Activated CD8-positive, alpha-beta memory T cell treated with anti-CD3 and anti-CD28 coated beads, Interleukin-2, amount 50 U/mL, for 4 hours (primary cell): ENCODE measurements at regions not wholly inside any gene's neighbourhood (a gene's known extent, or its start where the extent isn't known, plus 50 kb on each side); places are given as distances from the start of the nearest gene placed in this dataset.
"Not testable (repeated sequence)": the region's sequence is repeated elsewhere in the genome, so short reads cannot be mapped to it uniquely, and the experiment has no call there.

Source experiments
- DNase-seq: peaks from one replicate; pipeline ENCODE4 v3.0.0-alpha.2; 2020

DNA sequence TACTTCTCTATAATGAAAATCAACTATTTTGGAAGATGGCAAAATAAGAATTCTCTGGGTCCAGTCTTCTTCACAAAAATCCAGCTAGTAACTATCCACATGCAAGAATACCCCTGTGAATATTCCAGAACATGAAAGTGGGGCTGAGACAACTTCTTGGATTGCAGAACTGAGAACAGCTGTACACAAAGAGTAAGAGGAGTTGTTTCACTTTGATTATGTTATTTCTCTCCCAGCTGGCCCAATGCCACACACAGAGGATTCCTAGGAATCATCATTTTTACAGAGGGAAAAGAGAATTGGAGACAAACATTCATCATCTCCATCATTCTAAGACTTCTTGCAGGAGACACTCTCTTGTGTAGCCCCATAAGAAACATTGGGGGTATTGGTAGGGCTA lies 782.2 kb upstream of the LCORL start:
- no peak for DNase-seq

GRCh38 chr4:18798123-18798522 lies 776.6 kb upstream of the LCORL start:
- DNase-seq = no peak

DNA sequence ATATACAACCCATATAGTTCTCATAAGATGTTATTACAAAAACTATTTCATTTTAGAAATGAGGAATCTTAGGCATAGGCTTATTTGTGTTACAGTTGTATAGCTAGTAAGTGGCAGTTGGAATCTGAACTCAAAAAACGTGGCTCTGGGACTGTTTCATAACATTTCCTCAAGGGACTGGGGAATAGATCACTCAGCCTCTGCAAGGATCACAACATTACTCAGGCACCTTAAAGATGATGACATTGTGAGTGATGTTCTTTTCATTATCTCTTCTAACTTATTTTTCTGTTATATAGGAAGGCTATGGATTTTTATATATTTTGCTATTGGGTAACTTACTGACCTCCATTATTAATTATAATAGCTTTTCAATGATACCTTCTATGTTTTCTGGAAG lies 774.2 kb upstream of the LCORL start:
- DNase-seq = no peak

DNA sequence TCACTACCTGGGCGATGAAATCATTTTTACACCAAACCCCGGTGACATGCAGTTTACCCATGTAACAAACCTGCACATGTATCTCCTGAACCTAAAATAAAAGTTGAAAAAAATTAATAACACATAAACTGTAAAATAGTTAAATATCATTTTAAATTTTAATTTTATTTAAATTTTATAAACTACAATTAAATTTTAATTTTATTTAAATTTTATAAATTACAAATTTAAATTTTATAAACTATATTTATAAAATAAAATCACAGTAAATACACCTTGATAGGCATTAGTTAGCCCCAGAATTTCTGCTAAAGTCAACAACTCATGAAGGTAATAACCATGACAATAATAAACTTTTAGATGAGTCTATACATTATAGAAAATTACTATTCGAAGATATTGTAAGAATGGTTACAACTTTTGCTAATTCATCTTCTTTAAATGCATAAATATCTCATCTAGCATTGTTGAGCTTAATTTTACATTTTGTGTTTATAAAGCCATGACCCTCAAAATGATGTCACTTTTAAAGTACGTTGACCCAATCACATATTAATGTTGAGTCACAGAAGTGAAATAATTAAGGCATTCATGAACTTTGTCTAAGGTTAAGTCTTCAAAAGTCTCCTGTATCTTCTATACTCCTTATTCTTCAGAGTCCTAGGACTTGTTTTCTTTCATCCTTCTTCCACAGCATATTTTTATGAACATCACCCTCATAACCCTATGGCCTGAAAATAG lies 755.8 kb upstream of the LCORL start:
- no peak for DNase-seq

GRCh38 chr4:18767921-18768320 lies 746.4 kb upstream of the LCORL start:
- no peak for DNase-seq

GRCh38 chr4:18756671-18757070 lies 735.1 kb upstream of the LCORL start:
- DNase-seq = no peak

DNA sequence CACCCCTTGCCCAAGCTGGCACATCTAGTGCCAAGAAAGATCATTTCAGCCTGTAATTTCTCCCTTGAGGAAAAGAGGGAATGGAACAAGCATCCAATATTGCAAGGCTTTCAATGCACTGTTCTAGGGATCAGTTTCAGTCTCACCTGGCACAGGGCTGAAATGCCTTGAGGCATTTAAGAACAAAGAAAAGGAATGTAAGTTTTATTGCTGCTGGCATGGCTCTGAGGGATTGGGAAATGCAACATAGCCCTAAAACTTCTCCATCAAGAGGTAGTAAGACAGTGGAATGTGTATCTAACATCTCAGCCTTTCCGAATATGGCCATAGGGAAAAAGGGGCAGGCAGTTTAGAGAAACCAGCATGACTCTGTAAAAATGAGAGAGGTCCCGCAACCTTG lies 732.6 kb upstream of the LCORL start:
- no peak for DNase-seq

- no peak for DNase-seq
These were observed 729.5 kb upstream of the LCORL start for GRCh38 chr4:18751083-18751482.

DNA sequence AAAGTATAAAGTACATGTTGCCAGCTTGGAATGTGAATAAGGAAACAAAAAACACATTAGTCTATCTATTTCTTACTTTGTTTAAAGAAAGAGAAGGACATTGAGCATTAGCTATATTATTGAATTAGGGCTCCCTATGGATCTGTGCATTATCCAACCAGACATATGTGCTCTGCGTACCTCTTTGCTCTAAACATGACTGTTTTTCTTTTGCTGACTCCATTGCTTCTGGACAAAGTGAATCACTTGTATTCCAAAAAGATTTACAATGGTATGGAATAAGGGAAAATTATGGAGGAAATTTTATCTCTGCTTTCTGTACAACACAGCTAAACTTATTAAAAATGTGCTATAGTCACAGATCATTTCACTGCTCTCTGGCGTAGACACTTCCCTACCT lies 727.8 kb upstream of the LCORL start:
- DNase-seq = no peak

DNA sequence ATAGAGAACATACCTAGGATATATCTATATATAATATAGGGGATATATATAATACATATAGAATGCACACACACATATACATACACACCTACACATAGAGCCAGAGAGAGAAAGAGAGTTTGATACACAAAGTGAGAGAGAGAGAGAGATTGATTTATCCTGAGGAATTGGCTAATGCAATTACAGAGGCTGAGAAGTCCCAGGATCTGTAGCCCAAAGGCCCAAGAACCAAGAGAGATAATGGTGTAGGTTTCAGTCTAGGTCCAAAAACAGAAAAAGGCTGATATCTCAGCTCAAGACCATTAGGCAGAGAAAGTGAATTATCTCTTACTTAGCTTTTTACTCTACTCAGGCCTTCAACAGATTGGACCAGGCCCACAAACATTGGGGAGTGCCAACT lies 715.0 kb upstream of the LCORL start:
- DNase-seq = no peak

DNA sequence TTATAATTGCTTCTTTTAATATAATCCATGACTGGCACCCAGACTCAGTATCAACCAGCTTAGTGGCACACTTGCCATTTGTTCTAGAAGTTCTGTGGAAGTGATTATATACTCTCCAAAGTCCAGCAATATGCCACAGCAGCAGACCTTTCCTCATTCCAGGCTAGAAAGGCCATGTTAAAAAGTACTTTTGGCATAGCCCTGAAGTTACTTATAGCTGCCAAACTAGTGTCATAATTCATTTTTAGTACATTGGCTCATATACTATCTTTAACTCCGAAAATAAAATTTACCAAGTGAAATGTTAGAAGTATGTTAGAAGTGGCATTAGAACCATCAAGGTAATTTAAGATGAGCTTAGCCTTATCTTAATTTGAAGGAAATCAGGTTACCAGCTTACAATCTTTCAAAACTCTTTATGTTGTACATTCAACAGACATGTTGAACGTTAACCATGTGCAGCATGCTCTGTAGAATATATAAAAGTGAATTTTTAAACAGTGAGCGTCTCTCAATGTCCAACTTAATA lies 714.2 kb upstream of the LCORL start:
- no peak for DNase-seq

- DNase-seq = no peak
These were observed 712.9 kb upstream of the LCORL start for GRCh38 chr4:18734405-18734804.

DNA sequence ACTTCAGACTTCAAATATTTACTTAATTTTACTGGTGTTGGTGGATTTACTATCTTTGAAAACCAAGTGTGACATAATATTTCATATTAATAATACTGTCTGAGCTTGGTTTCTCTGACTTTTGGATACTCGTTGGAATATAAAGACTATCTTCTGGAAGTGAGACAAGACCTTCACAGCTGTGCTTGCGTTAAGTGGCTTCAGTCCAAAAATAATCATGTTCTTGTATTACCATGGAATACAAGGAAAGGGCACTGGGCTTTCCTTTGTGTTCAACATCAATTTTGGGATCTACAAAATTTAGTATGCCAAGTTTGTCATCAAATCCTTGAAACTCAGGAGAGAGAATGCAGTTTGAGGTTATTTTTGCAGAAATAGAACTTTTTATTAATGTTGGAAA lies 712.4 kb upstream of the LCORL start:
- no peak for DNase-seq

GRCh38 chr4:18722748-18723191 lies 701.2 kb upstream of the LCORL start:
- DNase-seq = no peak

- no peak for DNase-seq
These were observed 676.7 kb upstream of the LCORL start for GRCh38 chr4:18698119-18698883.

DNA sequence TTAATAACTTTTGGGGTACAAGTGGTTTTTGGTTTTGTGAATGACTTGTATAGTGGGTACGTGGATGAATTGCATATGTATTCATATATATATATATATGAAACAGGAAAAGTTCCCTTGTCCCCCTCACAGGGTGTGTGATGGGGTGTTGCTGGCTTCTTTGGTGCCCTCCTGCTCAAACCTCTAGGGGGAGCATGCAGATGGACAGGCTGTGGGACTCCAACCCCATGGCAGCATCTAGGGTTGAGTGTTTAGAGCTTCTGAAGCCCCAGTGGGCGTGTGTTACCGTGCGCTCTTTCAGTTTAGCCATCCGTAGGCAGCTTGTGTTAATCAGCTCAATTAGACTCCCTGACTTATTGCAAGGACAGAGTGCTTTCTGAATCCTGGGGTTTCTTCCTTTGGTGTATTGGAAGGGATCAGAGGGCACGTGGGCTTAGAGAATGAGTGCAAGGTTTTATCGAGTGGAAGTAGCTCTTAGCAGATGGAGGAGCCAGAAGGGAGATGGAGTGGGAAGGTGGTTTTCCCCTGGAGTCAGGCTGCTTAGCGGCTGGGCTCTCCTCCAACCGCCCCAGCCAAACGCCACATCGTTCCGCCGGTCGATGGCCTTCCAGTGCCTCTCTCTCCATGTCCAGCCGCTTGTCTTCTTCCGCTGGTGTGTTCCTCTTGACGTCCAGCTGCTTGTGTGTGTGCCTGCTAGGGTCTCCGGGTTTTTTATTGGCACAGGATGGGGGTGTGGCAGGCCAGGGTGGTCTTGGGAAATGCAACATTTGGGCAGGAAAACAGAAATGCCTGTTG lies 674.4 kb upstream of the LCORL start:
- DNase-seq = no peak

DNA sequence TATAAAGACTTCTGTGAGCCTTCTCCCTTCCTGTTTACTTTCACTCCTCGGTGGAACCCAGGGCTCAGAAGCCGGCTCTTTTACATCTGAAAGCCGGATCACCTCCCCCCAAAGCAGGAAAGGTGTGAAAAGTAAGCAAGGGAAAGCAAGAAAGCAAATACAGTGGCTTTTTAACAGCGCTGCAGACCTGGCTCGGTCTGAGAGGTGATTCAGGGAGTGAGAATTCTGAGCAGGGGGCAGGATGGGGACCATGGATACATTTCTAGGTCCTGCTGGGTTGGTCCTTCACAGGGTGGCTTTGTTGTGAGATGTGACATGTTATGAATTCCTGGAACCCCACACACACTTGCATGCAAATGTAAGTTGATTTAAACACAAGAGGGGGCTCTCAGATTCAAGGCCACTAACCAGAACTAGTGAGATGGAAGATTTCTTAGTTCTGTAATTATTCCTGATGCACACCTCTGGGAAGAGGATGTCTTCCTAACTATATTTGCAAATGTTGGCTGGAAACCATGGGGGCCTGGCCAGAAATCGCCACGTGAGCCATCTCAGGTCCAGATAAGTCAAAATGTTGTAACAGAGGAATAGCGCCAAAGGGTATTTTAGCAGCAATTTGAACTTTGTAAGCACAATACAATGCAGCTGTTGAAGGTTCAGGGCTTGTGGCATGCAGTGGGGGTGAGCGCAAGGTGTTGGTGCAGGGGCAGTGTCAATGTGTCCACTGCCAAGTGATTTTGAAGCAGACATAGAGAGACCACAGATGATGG lies 670.1 kb upstream of the LCORL start:
- DNase-seq = no peak

- DNase-seq = no peak
These were observed 668.9 kb upstream of the LCORL start for GRCh38 chr4:18690291-18690955.

DNA sequence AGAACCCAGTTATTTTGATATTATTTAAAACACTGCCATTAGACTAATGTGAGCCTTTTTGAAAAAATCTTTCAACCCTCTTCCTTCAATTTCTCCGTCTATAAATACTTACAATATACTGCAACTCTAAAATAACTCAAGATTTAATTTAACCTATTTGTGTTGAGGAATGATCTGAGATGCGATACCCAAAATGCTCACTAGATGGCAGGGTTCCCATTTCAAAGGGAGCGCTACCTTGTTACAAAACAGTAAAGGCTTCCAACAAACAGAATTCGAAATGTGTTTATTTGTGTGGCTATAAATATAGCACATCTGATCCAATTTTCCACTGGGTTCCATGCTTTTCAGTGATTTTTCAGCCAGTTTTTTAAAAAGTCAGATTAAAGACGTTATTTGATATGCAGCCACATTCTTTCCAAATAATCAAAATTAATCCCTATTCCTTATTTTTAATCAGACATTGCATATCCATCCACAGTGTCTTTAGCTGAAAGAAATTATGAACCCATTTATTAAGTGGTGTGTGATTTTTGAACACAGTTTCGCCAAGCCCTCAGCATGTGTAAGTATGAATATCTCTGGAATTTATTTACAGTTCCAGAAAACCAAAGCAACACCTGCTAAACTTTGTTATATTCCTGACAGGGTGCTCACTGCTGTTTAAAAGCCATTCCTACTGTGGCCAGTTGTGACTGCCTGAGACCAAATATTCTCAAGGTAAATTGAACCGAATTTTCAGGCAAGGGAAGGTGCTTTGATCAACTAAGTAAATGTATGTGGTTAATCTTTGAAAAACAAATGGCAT lies 668.0 kb upstream of the LCORL start:
- DNase-seq = peak; percentile 16

DNA sequence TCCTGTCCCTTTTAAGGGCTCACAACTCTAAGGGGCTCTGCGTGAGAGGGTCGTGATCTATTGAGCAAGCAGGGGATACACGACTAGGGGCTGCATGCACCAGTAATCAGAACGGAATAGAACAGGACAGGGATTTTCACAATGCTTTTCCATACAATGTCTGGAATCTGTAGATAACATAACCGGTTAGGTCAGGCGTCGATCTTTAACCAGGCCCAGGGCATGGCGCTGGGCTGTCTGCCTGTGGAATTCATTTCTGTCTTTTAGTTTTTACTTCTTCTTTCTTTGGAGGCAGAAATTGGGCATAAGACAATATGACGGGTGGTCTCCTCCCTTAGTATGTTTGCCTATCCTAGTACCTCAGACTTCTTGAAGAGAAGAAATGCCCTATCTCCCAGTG lies 666.8 kb upstream of the LCORL start:
- not testable (repeated sequence) for DNase-seq
